Hematopoietic multipotent progenitor cell treated with erythropoietin and hydrocortisone succinate and interleukin-3 and kit ligand, for 8 days (in vitro differentiated cells): ENCODE measurements at regions not wholly inside any gene's neighbourhood (a gene's known extent, or its start where the extent isn't known, plus 50 kb on each side); places are given as distances from the start of the nearest gene placed in this dataset.
"Not testable (repeated sequence)": the region's sequence is repeated elsewhere in the genome, so short reads cannot be mapped to it uniquely, and the experiment has no call there.

Experiments
- DNase-seq: peaks from one replicate; pipeline ENCODE4 v3.0.0-alpha.2; 2015

DNA sequence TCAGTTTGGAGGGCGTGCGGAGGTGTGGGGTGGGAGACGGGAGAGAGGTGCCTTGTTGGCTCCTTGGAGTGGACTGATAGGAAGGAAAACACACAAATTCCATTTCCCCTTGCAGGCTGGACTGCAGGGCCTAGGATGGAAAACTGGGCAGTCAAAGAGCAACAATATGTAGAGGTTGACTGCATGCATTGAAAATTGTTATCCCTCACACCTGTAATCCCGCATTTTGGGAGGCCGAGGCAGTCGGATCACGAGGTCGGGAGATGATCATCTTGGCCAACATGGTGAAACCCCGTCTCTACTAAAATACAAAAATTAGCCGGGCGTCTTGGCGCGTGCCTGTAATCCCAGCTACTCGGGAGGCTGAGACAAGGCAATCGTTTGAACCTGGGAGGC is 128.2 kb downstream of the PPIAL4G start:
- DNase-seq, result no peak

DNA sequence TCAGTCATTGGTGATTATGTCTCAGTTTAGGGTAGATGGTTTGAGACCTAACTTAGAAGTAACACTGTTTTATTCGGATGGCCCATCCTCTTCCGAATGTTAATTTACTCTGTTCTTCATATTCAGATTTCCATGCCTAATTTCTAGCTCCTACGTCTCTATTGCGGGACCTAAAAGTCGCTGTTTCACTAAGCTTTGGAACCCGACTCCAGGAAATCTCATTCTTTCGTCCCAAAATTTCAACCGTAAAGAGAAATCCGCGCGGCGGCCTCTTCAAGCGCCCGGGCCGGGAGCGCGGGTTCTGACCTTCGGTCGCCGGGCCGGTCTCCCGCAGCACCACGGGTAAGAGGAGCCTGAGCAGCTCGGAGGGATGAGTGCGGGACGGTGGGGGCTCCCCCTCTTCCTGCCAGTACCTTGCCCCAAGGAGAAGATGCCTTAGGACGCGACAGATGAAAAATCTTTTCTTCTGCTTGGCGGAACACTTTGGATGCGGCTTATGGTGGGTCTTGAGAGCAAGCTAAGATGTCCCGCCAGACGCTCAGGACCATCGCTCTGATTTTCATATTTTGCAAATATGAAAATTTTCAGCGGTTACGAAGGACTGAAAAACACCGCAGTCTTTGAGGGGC is 128.7 kb downstream of the PPIAL4G start:
- DNase-seq, result no peak

DNA sequence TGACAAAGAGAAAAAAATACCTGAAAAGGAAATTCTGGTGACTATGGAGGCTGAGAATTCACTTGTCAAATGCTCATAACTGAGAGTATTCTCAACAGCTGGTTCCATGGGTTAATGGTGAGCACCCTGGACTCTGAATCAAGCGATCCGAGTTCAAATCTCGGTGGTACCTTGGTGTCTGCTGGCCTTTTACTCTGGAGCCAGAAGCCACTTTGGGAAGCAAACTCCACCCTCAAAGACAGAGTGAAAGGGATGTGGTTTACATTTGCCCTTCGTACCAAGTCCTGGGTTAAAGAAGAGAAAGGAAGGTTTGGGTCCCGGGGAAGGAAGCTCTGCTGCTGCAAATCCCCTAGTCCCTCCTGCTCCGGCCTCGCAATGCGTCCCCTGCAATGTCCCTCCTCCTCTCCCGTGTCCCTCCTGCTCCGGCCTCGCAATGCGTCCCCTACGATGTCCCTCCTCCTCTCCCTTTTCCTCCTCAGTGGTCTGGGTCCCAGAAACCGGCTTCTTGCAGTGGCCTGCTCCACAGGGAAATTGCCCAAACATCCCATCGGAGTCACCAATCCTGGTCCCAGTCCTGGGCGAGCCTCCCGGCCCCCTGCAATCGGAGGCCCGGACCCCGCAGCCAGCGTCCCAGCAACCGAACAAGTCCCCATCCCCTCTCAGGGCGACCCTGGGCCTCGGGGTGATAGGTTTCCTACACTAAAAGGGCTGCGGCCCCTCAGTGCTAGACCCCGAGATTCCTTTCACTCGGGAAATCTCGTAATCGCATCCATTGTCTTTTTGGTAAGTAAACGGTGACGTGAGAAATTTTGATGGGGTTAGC is 129.4 kb downstream of the PPIAL4G start:
- peak; percentile 60 for DNase-seq

DNA sequence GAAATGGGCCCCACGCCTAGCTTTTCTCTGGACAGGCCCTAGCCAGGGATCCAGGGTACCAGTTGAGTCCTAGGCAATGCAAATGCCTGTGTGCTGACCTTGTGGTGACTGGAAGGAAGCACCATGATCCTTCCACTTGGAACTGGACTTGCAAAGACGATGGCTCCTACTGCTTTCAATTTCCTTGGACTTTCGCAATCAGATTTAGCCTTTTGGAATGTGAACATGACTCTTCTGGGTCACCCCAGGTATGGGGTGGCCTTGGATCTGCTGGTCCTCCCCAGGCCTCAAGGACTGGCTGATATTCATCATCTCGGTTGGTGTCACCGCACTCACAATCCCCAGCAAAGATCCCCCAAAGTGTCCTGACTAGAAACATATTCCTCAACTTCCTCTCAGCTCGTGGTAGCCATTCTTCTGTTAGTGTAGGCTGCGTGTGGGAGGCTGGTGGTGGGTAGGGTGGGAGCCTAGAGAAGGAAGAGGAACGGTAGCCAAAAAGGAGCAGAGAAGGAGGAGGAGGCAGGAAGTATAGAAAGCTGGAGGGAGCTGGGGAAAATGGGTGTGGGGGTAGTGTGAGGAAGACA is 130.5 kb downstream of the PPIAL4G start:
- DNase-seq, result no peak

DNA sequence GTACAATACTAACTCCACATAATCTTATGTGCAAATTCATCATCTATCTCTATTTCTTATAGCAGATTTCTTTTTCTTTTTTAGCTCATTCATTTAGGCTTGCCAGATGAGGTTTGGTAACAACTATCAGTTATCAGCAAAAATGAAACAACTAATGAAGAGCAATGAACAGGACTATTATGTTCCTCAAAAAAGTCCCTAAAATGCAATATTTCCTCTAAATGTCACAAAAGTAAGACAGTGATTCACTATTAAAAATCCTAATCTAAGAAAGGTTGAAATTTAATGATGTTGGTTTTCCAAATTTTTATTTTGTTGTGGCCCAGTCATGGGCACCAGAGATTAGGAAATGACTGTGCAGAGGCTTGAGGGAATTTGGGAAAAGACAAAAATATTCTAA is 135.3 kb downstream of the PPIAL4G start:
- no peak for DNase-seq

DNA sequence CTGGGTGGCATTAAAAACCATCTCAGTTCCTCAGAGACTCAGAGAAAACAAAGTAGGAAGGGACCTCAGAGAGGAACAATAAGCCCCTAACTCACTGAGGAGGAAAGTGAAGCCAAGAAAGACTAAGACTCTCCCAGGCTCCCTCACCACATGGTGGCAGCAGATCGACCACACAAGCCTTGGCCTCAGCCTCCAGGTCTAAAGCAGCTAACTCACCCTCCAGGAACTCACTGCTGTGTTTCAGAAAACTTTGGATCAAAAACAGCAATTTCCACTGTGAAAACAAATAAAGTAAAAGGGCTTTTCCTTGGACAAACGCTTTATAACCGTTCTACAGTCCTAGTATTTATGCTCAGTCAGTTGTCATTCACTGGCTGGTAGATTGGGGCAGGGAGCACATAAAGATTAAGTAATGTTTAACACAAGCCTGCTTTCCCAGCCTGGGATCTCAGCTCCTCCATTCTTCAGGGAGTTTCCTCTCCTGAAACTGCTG is 137.4 kb downstream of the PPIAL4G start:
- peak; percentile 31 for DNase-seq

DNA sequence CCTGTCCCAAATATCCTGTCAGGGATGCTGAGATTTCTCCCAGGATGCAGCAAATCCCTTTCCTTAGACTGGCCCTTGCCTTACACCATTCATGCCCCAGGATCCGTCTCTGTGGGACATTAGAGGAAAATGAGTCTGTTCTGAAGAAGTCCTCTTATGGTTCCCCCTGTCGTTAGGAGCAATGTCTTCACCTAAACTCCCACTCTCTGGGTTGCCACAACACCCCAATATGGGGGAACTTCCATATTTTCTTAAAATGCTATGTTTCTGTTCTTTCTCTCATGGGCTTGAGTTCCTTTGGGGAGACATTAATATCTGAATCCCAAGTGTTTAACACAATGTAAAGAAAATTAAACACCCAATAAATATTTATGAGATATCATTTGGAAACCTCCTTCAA is 138.5 kb downstream of the PPIAL4G start:
- not testable (repeated sequence) for DNase-seq

DNA sequence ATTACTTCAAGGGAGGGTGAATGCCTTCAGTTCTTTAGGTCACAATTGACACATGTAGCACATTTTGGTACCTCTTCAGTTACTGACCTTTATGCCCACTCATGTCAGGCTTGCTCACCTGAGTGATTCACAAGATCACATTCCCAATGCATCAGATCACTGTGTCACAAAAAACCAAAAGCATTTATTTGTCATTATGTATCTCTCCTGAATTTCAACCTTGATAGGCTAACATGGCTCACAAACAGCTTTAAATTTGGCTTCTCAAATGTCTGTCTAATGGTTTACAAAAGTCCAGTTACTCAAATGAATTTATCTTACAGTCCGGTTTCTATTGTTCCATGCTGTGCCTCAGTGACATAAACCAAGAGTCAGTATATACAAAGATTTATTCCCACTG is 141.4 kb downstream of the PPIAL4G start:
- DNase-seq, result not testable (repeated sequence)

DNA sequence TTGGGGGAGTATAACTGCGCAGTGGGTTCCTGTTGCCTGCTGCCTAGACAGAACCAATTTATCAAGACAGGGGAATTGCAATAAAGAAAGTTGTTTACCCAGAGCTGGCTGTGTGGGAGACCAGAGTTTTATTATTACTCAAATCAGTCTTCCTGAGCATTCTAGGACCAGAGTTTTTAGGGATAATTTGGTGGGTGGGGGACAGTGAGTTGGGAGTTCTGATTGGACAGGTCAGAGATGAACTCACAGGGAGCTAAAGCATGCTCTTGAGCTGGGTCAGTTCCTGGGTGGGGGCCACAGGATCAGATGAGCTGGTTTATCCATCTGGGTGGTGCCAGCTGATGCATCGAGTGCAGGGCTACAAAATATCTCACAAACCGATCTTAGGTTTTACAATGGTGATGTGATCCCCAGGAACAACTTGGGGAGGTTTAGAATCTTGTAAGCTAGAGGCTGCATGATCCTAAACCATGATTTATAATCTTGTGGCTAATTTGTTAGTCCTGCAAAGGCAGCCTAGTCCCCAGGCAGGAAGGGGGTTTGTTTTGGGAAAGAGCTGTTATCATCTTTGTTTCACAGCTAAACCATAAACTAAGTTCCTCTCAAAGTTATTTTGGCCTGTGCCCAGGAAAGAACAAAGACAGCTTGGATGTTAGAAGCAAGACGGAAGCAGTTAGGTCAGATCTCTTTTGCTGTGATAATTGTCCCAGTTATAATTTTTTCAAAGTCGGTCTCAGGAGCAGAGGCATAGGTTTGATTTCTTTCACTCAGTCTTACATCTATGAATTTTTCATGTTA is 146.8 kb downstream of the PPIAL4G start:
- DNase-seq, result peak; percentile 22

DNA sequence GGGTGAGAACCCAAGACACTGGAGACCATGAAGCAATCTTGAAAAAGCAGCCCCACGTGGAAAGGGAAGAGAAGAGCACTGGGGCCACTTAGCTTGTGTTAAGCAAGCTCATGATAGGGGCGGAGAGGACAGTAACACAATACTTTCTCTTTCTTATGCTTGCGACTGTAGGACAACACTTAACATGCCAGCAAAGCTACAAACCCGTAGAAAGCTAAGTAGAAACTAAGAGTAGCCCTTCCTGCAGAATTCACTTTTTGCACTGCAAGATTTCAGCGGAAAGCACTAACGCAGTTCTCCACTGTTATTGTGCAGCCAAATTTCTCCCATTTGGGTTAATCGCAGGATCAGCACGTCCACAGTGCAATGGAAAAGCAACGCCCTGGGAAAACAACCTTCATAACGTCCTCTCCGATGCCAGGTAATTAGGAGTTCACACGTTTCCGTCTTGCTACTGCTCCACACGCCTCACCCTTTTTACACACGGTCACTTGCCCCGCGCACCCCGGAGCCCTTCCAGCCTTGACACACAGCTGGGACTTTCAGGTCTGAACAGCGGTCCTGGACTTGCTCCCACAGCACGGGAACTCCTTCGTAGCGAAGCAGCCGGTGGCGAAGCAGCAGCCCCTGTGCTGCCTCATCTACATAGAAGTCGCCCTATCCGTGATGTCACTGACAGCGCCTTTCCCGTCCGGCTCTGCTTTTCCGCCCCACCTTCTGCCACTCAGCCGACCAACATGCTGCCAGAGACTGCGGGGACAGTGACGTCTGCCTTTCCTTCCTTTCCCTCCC is 148.6 kb downstream of the PPIAL4G start:
- peak; percentile 97 for DNase-seq

DNA sequence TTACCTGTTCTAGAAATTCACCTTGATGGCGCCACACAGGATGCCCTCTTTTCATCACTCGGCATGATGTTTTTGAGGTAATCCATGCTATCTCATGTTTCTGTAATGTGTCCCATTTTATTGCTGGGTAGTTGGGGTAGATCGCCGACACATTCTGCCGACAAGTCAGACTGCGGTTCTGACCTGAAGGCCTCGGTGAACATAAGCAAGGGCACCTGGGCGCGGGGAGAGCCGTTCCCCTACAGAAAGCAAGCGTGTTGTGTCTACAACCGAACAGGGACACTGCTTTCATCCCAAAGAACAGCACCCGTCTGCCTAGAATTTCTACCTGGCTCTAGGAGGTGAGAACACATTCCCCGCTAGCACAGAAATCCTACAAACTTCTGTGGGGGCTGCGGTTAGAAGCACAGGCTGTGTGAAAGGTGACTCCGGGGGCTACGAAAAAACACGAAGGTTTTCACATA is 149.2 kb downstream of the PPIAL4G start:
- no peak for DNase-seq

DNA sequence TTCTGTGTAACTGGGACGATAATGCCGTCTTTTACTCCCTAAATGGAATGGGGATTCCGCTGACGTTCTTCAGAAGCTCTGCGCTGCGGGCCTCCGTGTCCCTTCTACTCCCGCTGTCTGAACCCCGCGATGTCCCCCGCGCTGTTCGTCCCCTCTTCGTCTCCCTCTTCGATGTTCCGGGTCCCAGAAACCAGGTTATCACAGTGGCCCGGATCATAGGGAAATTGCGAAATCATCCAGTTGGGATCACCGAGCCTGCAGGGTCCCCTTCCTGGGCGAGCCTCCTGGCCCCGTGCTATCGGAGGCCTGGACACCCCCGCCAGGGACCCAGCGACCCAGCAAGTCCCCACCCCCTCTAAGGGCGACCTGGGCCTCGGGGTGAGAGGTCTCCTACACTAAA is 154.2 kb downstream of the PPIAL4G start:
- DNase-seq, result no peak

DNA sequence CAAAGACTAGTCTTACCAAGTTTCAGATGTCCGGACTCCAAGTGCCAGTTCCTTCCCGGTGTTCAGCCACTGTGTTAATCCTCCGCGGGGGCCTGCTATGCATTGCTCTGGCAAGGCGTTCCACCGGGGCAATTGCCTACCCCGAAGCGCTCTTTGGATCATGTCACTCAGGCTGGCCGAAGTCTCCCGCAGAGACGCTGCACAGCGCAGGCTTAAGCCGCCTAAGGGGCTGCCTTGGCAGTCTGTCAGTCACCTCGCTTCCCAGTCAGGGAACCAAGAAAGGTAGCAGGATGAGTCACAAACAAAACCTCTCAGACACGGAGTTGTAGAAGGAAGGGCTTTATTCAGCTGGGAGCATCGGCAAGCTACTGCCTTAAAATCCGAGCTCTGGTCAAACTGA is 158.1 kb downstream of the PPIAL4G start:
- DNase-seq, result not testable (repeated sequence)

DNA sequence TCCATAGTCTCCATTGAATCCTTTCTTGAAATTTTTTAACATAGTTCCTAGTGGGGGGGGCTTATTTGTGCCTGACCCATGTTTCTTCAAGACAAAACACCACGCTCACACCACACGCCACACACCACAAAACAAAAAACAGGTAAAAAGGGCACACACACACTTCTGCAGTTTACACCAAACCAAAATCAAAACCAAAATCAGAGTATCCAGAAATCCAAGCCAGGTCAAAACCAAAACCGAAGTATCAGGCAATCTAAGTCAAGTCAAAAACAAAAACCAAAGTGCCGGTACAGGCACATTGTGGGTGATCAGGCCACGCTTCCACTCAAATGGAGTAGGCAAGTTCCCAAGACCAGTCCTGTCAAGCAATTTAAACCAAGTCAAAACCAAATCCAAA is 158.6 kb downstream of the PPIAL4G start:
- not testable (repeated sequence) for DNase-seq

DNA sequence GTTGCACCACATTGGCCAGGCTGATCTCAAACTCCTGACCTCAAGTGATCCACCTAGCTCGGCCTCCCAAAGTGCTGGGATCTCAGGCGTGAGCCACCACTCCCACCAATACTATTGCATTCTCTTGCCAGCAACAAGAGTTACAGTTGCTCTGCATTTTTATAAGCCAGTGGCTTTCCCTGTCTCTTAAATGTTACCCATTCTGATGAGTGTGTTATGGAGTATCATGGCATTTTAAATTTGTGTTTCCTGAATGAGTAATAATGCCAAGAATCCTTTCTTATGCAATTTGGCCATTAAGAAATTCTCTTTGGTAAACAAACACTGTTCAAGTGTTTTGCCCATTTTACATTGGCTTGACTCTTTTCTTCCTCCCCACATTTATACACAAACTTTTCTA is 163.0 kb downstream of the PPIAL4G start:
- DNase-seq, result not testable (repeated sequence)

DNA sequence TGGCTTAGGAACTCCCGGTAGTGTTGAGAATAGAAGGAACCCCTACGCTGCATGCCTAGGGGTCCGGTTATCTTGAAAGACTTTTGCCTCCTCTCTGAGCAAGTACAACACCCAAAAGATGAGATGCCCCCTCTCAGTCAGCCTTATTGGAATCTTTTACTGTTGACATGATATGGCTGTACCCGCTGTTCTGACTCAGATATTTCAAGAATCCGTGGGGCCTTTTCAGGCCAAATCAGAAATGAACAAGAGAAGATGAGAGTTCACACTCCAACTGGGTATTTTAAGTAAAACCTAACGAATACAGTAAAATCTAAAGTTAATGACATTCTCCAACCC is 164.2 kb downstream of the PPIAL4G start:
- DNase-seq, result no peak

DNA sequence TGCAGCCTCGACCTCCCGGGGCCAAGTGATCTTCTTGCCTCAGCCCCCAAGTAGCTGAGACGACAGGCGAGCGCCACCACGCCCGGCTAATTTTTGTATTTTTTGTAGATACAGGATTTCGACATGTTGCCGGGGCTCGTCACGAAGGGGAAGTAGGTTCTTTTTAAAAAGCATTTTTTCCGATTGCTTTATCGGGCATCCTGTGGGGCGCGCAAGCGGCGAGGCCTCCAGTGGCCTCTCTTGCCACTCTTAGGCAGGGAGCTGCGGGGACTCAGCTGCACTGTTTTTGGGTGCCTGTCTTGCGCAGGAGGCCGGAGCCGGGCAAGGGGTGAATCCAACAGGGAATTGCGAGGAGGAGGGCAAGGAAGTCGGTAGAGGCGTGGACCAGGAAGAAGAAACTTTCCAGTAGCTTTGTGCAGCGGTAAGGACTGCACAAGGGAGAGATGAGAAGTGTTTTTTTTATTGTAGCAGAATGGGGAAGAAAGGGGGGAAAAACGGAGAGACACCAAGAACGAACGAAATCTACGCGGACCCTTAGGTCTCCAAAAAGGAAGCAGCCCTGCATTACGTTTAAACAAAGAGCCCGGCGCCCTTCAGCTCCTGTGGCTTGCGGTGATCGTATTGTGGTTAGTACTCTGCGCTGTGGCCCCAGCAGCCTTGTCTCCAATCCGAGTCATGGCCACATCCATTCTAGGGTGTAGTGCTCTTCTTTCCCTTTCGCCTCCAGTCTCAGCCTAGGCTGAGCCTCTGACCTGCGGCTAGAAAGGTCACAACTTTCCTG is 164.8 kb downstream of the PPIAL4G start:
- peak; percentile 61 for DNase-seq

DNA sequence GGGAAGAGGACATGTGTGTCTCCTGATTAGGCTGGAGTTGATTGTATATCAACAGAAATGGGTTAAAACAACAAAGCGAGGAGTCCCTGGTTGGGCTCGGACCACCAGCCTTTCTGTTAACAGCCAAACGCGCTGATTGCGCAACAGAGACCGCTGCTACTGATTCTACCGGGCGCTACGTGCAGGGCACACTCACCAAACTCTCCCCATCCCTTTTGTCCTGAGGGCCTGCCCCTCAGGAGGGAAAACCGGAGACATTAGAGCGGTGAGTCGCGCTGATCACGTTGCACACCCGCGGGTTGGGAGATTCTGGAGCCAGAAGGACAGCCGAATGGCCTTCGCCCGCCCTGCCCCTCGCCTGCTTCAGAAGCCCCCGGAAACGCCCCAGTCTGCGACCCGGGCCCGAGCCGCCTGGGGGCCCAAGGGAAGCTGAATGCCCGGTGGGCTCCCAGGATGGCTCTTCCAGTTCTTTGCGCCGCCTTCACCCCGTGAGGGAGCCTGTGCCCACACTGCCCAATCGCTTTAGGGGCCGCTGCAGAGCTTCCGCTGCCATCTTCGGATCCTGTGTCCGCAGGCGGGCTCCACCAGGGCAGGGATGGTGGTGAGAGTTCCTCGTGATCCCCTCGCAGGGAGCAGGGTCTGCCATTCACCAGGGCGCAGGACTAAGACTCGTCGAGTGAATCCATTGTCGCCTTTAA is 165.4 kb upstream of the NBPF11 start:
- DNase-seq, result no peak

DNA sequence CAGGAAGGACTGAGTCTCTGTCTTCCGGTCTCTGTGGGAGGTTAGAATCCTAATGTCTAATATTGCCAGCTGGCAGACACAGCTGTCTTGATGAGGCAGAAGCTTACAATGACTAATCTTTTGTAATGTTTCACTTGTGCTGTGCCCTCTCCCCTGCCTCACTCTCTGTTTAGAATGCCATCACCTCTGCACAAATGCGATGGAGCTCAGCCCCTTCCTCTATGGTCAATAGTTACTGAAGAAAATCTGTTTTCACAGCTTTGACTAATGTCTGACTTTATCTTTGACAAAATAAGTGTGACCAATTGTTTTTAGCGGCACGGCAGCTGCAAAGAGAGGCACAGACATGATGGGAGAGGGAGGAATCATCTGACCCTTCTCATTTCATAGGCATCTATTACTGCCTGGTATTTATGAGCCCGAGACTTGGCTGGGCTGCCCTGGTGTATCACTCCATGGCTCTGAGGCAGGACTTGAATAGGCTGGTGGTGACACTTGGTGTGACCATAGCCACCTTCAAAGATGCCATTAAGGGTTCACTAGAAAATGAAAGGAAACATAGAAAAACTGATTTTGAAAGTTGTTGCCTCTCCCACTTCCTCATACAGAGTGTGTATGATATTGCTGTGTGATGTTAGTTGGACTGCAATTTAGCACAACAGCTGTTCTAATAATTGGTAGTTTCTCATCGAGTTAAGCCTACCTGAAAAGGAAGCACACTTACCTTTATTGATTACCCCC is 163.2 kb upstream of the NBPF11 start:
- DNase-seq, result no peak

DNA sequence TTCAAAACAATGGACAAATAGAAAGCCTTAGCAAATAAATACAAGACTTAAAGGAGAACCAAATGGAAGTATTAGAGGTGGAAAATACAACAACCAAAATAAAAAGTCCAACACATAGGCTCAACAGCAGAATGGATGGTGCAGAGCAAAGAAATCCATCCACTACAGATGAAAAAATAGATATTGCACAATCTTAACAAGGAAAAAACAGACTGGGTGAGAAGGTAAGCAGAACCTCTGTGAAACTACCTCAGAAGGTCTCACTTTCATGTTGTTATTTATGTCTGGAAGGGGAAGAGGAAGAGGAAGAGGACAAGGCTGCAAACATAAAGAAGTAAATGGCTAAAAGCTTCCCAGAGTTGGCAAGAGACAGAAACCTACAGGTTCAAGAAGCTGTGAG is 158.7 kb upstream of the NBPF11 start:
- no peak for DNase-seq
